HepG2 (cell line): ENCODE measurements at regions not wholly inside any gene's neighbourhood (a gene's known extent, or its start where the extent isn't known, plus 50 kb on each side); places are given as distances from the start of the nearest gene placed in this dataset.

Source experiments
- ATAC-seq: fragments of 200-7000 bp; cut with Tn5 transposase; 3 replicates; pipeline ENCODE4 v1.9.1; 2020; ENCODE audit warnings: mild to moderate bottlenecking, moderate library complexity
- BruUV-seq: library from RNA; stranded (reverse); fragments of 400-500 nt; replicated peaks from 2 replicates; lab custom pipeline; 2021; lab: Mats Ljungman, UMichigan
- CTCF ChIA-PET: fragments of 300-600 bp; formaldehyde crosslinking; extraction: SDS; loops from one replicate; lab custom pipeline; 2021; ENCODE audit warnings: low total read pairs, inconsistent platforms, low intra/inter-chr PET ratio; lab: Yijun Ruan, JAX
- POLR2A ChIA-PET: fragments of 350-600 bp; sonication (Branson Sonifier 250); formaldehyde crosslinking; loops from one replicate; lab custom pipeline; 2020; ENCODE audit warnings: antibody characterized with exemption, inconsistent platforms; lab: Yijun Ruan, JAX
- DNase-seq: peaks from one replicate; pipeline ENCODE4 v3.0.0-alpha.2; 2015; ENCODE audit warnings: low spot score
- FAIRE-seq: peaks from 3 replicates; lab custom pipeline; 2011; peaks lifted over from hg19 to GRCh38; lab: Jason Lieb, UNC
- H2AFZ ChIP-seq: one replicate; pipeline ENCODE4 v1.6.1; 2011; ENCODE audit warnings: low read length, inconsistent platforms
- H3K27ac ChIP-seq: fragments of 300-600 bp; 3 replicates; pipeline ENCODE4 v1.8.0; 2011; ENCODE audit warnings: mixed run types, mild to moderate bottlenecking, mixed read lengths, low read length, inconsistent platforms; ENCODE audit not compliant: insufficient read depth; ENCODE audit errors: extremely low read length
- H3K27me3 ChIP-seq, 2 experiments: fragments of 200-600 bp in 1 of 2; 2 replicates in 1 of 2; 3 replicates in 1 of 2; pipeline versions ENCODE4 v1.6.0 to v1.8.0; 2011; ENCODE audit warnings: low read length in 2 of 2, mild to moderate bottlenecking in 2 of 2, moderate library complexity in 2 of 2, inconsistent platforms in 1 of 2; ENCODE audit not compliant: insufficient read depth in 2 of 2, control insufficient read depth in 1 of 2
- H3K36me3 ChIP-seq, 2 experiments: fragments of 200-600 bp in 1 of 2; replicated peaks in 1 of 2; 2 replicates in 1 of 2; 3 replicates in 1 of 2; pipeline versions ENCODE4 v1.5.1 to v1.8.0; 2011; ENCODE audit warnings: low read length in 2 of 2, inconsistent platforms in 1 of 2; ENCODE audit not compliant: insufficient read depth in 2 of 2, control insufficient read depth in 1 of 2
- H3K4me1 ChIP-seq: 2 replicates; pipeline ENCODE4 v1.5.1; 2012; ENCODE audit warnings: low read length, inconsistent platforms; ENCODE audit not compliant: insufficient read depth
- H3K4me2 ChIP-seq: 2 replicates; pipeline ENCODE4 v1.6.0; 2011; ENCODE audit warnings: low read depth, low read length, inconsistent platforms
- H3K4me3 ChIP-seq, 3 experiments: fragments of 200-600 bp in 1 of 3; sonication (generic), shearing (Covaris generic) in 1 of 3; replicated peaks in 1 of 3; 2 replicates each; pipeline ENCODE4 v1.5.1; 2011 to 2016; ENCODE audit warnings: low read length in 3 of 3, inconsistent platforms in 2 of 3, low read depth in 2 of 3, mild to moderate bottlenecking in 2 of 3, control low read depth in 1 of 3, mixed read lengths in 1 of 3; ENCODE audit not compliant: insufficient read depth in 1 of 3
- H3K79me2 ChIP-seq: one replicate; pipeline ENCODE4 v1.6.1; 2011; ENCODE audit warnings: low read length, inconsistent platforms; ENCODE audit not compliant: insufficient read depth
- H3K9ac ChIP-seq: 2 replicates; pipeline ENCODE4 v1.6.0; 2011; ENCODE audit warnings: mild to moderate bottlenecking, low read depth, low read length, inconsistent platforms; ENCODE audit not compliant: insufficient read depth
- H3K9me3 ChIP-seq: 2 replicates; pipeline ENCODE4 v1.5.1; 2012; ENCODE audit warnings: mild to moderate bottlenecking, low read length
- H4K20me1 ChIP-seq: 2 replicates; pipeline ENCODE4 v1.6.0; 2011; ENCODE audit warnings: inconsistent platforms, mild to moderate bottlenecking, low read length, moderate library complexity; ENCODE audit not compliant: insufficient read depth
- ATF7 ChIP-seq, 2 experiments: fragments of 450-650 bp in 1 of 2; sonication (generic) in 1 of 2; formaldehyde crosslinking in 1 of 2; IDR thresholded peaks; 2 replicates each; pipeline versions ENCODE4 v1.4.0 to v1.6.1; 2016 to 2020; ENCODE audit warnings: antibody characterized with exemption in 1 of 2, mild to moderate bottlenecking in 1 of 2, missing genetic modification reagents in 1 of 2
- CREB1 ChIP-seq, 2 experiments: fragments of 450-650 bp in 1 of 2; IDR thresholded peaks; 2 replicates each; pipeline ENCODE4 v1.6.1; 2016 to 2017; ENCODE audit warnings: control low read depth in 1 of 2, mild to moderate bottlenecking in 1 of 2, missing compliant biosample characterization in 1 of 2, missing genetic modification characterization in 1 of 2
- ETV5 ChIP-seq: IDR thresholded peaks from 2 replicates; pipeline ENCODE4 v1.6.1; 2018; ENCODE audit warnings: missing biosample characterization, missing genetic modification reagents, inconsistent platforms, borderline replicate concordance
- FOXK1 ChIP-seq: sonication (generic); formaldehyde crosslinking; IDR thresholded peaks from 2 replicates; pipeline ENCODE4 v1.4.0; 2020; ENCODE audit warnings: low read depth, missing genetic modification reagents, borderline replicate concordance
- GLMP ChIP-seq: sonication (generic); formaldehyde crosslinking; IDR thresholded peaks from 2 replicates; pipeline ENCODE4 v1.9.0; 2021; ENCODE audit warnings: missing genetic modification reagents, mild to moderate bottlenecking, borderline replicate concordance
- ZBTB1 ChIP-seq: sonication (generic); formaldehyde crosslinking; IDR thresholded peaks from 2 replicates; pipeline ENCODE4 v1.4.0; 2020; ENCODE audit warnings: missing genetic modification reagents, borderline replicate concordance
- ZNF574 ChIP-seq: sonication (generic); formaldehyde crosslinking; IDR thresholded peaks from 2 replicates; pipeline ENCODE4 v1.4.0; 2020; ENCODE audit warnings: missing genetic modification reagents
- WGBS: methylation state at CpG from one replicate; pipeline ENCODE4 v1.1.6; 2017; ENCODE audit warnings: low lambda C conversion rate; 5-methylcytosine and 5-hydroxymethylcytosine counted together
- in situ Hi-C: cut with HindIII; loops from 2 replicates; pipeline ENCODE4 v1.10.0; 2017; ENCODE audit warnings: low pct_unique_long_range_greater_than_20kb; ENCODE audit not compliant: extremely low pct_ligation_motif_present
- intact Hi-C: fragments of 100-400 bp; cut with micrococcal nuclease; formaldehyde crosslinking; loops from one replicate; pipeline ENCODE4 v1.10.0; 2022; ENCODE audit not compliant: unreplicated experiment
- TF ChIP-seq, protein P1 (sequence below): IDR thresholded peaks from 2 replicates; pipeline ENCODE4 v1.6.1; 2016

- Histone ChIP-seq H3K4me3 (no peak overlapping the region), H3K9me3 (no peaks in the 10 kb centered on the region), H3K27me3 (no peaks in the 10 kb centered on the region), H3K79me2 (no peaks in the 10 kb centered on the region), H2AFZ (no peak overlapping the region), H3K4me2 (no peak overlapping the region), H4K20me1 (no peaks in the 10 kb centered on the region), H3K27ac (no peak overlapping the region), H3K9ac (no peak overlapping the region), H3K36me3 (no peaks in the 10 kb centered on the region), H3K4me1 (no peaks in the 10 kb centered on the region)
- no TSS peak for BruUV-seq
- in situ Hi-C loops (no loop called here), intact Hi-C loops (no loop called here)
- 62% methylated on average over 5 of the region's 5 CpGs for WGBS
- POLR2A ChIA-PET, result no interaction called here
- ATAC-seq, result no peak
- CTCF ChIA-PET, result no interaction called here
- no peak for FAIRE-seq
- no peak for TF ChIP-seq GLMP (CRISPR knock-in tag)
- TF ChIP-seq, protein P1, sequence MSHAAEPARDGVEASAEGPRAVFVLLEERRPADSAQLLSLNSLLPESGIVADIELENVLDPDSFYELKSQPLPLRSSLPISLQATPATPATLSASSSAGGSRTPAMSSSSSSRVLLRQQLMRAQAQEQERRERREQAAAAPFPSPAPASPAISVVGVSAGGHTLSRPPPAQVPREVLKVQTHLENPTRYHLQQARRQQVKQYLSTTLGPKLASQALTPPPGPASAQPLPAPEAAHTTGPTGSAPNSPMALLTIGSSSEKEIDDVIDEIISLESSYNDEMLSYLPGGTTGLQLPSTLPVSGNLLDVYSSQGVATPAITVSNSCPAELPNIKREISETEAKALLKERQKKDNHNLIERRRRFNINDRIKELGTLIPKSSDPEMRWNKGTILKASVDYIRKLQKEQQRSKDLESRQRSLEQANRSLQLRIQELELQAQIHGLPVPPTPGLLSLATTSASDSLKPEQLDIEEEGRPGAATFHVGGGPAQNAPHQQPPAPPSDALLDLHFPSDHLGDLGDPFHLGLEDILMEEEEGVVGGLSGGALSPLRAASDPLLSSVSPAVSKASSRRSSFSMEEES (CRISPR knock-in tag), result no peak
- peak; percentile 31; the same call in 1 of the 2 replicates for TF ChIP-seq CREB1 (IDR thresholded peaks at IDR 0.05)
- no peak for TF ChIP-seq CREB1 (CRISPR knock-in tag; IDR thresholded peaks at IDR 0.05)
- TF ChIP-seq ETV5 (CRISPR knock-in tag), result no peak
- TF ChIP-seq ZNF574 (CRISPR knock-in tag), result no peak
- no peak for TF ChIP-seq ZBTB1
- no peak for TF ChIP-seq FOXK1 (CRISPR knock-in tag)
- TF ChIP-seq ATF7 (IDR thresholded peaks at IDR 0.05), result peak; percentile 87
- no peak for TF ChIP-seq ATF7 (CRISPR knock-in tag; IDR thresholded peaks at IDR 0.05)
- no peak for DNase-seq
These were observed 168.0 kb upstream of the KLF7 start for GRCh38 chr2:207333599-207334300.
